D721Med (cell line): ENCODE measurements at regions not wholly inside any gene's neighbourhood (a gene's known extent, or its start where the extent isn't known, plus 50 kb on each side); places are given as distances from the start of the nearest gene placed in this dataset.

Experiments
- DNase-seq: peaks from one replicate; pipeline ENCODE4 v3.0.0; 2011; ENCODE audit warnings: low spot score; ENCODE audit not compliant: insufficient read length
- FAIRE-seq: peaks from 2 replicates; lab custom pipeline; 2011; peaks lifted over from hg19 to GRCh38; lab: Jason Lieb, UNC
- CTCF ChIP-seq: IDR thresholded peaks from 2 replicates; pipeline ENCODE4 v1.5.1; 2012; ENCODE audit warnings: mild to moderate bottlenecking, control low read depth; ENCODE audit not compliant: insufficient read depth; ENCODE audit errors: missing control alignments

GRCh38 chr2:150817422-150817821, 330.0 kb upstream of the RND3 start:
- no peak for FAIRE-seq
- no peak for TF ChIP-seq CTCF
- no peak for DNase-seq

DNA sequence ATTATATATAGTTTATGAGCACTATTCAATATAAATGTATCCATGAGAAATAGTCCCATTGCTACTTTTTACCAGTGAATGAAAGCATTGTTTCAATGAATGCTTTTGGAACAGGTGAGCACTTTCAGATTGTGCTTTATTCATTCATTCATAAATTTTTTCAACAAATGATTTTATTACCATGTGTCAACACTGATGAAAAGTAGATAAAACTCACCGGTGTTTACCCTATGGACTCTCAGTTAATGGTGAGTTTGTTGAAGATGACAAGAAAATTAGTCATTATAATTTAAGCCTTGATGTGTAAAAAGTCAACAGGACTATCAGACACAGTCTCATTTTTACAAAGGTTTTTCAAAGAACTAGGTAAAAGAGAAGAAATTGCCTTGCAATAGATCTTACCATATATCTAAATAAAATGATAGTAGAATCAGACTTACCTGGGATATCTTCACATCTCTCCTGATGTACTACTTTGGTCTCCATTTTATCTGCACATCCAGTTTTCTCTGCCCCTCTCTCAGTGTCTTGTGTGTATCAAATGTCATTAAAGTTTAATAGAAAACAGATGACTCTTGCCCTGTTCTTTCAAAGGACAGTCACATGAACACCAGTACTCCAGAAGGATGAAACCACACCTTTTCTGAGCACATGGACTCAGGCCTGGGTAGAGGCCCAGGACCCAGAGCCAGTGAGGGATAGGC, 325.3 kb upstream of the RND3 start:
- DNase-seq: no peak
- FAIRE-seq: no peak
- no peak for TF ChIP-seq CTCF

DNA sequence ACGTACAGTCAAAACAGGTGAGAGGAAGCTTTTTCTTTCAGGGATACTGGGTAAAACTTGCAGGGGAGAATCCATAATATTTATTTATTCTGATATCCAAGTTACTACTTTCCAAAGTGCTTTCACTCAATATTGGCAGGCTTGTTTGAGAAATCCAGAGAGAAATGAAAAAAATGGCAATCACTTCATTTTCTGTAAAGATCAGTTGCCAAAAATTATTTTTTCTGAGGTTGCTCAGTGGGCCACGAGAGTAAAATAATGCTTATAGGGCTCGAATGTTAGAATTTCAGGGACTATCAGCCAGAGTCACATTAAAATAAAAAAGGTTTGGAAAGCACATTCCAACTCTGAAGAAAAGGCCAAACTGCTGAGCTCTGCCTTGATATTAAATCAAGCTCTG, 324.6 kb upstream of the RND3 start:
- no peak for FAIRE-seq
- no peak for TF ChIP-seq CTCF
- no peak for DNase-seq

DNA sequence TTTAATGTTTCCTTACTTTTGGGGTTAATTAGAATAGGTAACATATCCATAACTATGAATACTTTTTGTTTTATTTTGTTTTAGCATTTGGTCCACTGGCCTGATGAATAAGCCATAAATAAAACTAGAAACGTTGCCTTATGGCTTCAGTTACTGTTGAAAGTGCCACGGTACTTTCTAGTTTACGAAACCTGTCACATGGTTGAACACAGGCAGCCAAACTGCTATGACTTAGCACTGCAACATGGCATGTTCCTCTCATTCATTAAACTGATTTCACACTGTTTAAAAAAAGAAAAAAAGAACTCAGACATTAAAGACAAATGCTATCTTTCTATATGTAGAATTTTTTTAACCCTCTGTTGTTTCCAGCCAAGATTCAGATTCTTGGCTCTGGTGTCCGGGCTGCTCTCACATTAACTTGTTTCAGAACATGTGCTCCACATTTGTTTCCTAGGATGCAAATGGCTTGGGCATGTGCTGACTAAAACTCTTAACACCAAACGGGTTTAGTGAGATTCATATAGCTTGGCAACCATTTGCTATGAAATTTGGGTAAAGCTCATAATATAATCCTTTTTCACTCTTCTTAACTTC, 323.9 kb upstream of the RND3 start:
- FAIRE-seq (peak; percentile 41), DNase-seq (no peak)
- TF ChIP-seq CTCF: no peak

DNA sequence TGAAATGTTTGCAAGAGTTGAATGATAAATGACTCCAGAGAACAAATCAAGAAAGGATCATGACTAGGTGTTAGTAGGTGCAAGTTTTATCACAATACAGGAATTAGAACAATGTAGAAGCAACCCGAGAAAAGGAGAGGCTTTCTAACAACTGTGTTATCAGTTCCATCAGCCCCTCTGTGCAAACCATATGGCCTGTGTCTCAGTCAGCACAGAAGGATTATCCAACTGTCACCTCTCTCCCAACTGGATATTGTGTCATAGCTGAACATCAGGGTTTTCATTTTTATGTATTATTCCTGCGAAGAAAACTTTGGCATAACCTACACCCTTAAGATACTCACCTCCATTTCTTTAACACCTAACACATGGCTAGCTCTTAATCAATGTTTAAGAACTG, 321.6 kb upstream of the RND3 start:
- TF ChIP-seq CTCF: no peak
- DNase-seq (no peak), FAIRE-seq (peak; percentile 77)

DNA sequence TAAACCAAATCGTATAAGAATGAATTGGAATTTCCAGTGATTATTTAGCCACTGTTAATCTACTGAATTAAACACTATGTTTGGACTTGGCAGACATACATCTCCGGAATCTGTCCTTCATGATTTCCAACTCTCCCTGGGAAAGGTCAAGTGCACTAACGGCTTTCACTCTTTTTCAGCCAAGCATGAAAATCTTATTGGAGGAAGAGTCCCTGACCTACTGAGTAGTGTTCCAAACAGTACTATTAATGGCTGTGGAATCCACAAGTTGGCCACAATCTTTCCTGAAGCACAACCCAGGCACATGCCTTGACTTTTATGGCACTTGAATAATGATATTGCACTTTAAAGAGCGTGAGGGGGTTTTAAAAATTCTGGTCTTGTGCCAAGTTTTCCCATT, 318.9 kb upstream of the RND3 start:
- TF ChIP-seq CTCF: no peak
- DNase-seq: no peak
- no peak for FAIRE-seq
